SK-N-SH (cell line): ENCODE measurements at regions not wholly inside any gene's neighbourhood (a gene's known extent, or its start where the extent isn't known, plus 50 kb on each side); places are given as distances from the start of the nearest gene placed in this dataset.
"Not testable (repeated sequence)": the region's sequence is repeated elsewhere in the genome, so short reads cannot be mapped to it uniquely, and the experiment has no call there.

ENCODE experiments used
- CTCF ChIP-seq: fragments of 200-600 bp; sonication (generic); IDR thresholded peaks from 2 replicates; pipeline ENCODE4 v1.6.1; 2017; ENCODE audit warnings: antibody characterized with exemption, mild to moderate bottlenecking, moderate library complexity
- EZH2phosphoT487 ChIP-seq: fragments of 200-600 bp; sonication (generic); IDR thresholded peaks from 2 replicates; pipeline ENCODE4 v1.6.1; 2017; ENCODE audit warnings: low read depth, mixed run types, mild to moderate bottlenecking, antibody characterized with exemption, moderate library complexity, borderline replicate concordance

GRCh38 chr13:65273811-65274420, 1956.2 kb downstream of the PCDH9 start:
- TF ChIP-seq CTCF, EZH2phosphoT487: not testable (repeated sequence)
